HG03378 (cell line): ENCODE measurements at regions not wholly inside any gene's neighbourhood (a gene's known extent, or its start where the extent isn't known, plus 50 kb on each side); places are given as distances from the start of the nearest gene placed in this dataset.

Experiments
- ATAC-seq: cut with Tn5 transposase; IDR thresholded peaks from one replicate; pipeline ENCODE4 v1.9.1; 2021; ENCODE audit warnings: mild to moderate bottlenecking, moderate library complexity; ENCODE audit not compliant: unreplicated experiment

- no peak for ATAC-seq
These were observed 432.3 kb downstream of the DHX35 start for GRCh38 chr20:39394461-39394860.

GRCh38 chr20:39390186-39390585 is 428.0 kb downstream of the DHX35 start:
- ATAC-seq: no peak

GRCh38 chr20:39381595-39381994 is 419.5 kb downstream of the DHX35 start:
- ATAC-seq: no peak

GRCh38 chr20:39378776-39379175 is 416.6 kb downstream of the DHX35 start:
- ATAC-seq: no peak

GRCh38 chr20:39376788-39377187 is 414.6 kb downstream of the DHX35 start:
- ATAC-seq: no peak

GRCh38 chr20:39364320-39364719 is 402.2 kb downstream of the DHX35 start:
- no peak for ATAC-seq

- no peak for ATAC-seq
These were observed 398.0 kb downstream of the DHX35 start for GRCh38 chr20:39359981-39360620.

GRCh38 chr20:39358052-39358451 is 395.9 kb downstream of the DHX35 start:
- peak; percentile 61 for ATAC-seq

- no peak for ATAC-seq
These were observed 394.8 kb downstream of the DHX35 start for GRCh38 chr20:39356908-39357307.

- ATAC-seq: no peak
These were observed 387.1 kb downstream of the DHX35 start for GRCh38 chr20:39349240-39349639.

GRCh38 chr20:39347626-39348025 is 385.5 kb downstream of the DHX35 start:
- ATAC-seq: no peak

GRCh38 chr20:39342463-39342862 is 380.3 kb downstream of the DHX35 start:
- no peak for ATAC-seq

GRCh38 chr20:39338469-39339376 is 376.6 kb downstream of the DHX35 start:
- ATAC-seq: peak; percentile 99

- no peak for ATAC-seq
These were observed 371.1 kb downstream of the DHX35 start for GRCh38 chr20:39333211-39333610.

GRCh38 chr20:39328347-39328746 is 366.2 kb downstream of the DHX35 start:
- no peak for ATAC-seq

- no peak for ATAC-seq
These were observed 363.9 kb downstream of the DHX35 start for GRCh38 chr20:39326050-39326449.

- no peak for ATAC-seq
These were observed 356.8 kb downstream of the DHX35 start for GRCh38 chr20:39318911-39319310.

GRCh38 chr20:39312676-39313075 is 350.5 kb downstream of the DHX35 start:
- no peak for ATAC-seq

- ATAC-seq: no peak
These were observed 349.8 kb downstream of the DHX35 start for GRCh38 chr20:39311851-39312506.

- ATAC-seq: no peak
These were observed 348.3 kb downstream of the DHX35 start for GRCh38 chr20:39310363-39310995.

GRCh38 chr20:39309458-39309857 is 347.3 kb downstream of the DHX35 start:
- ATAC-seq: no peak
